ENCODE measurements at regions not wholly inside any gene's neighbourhood (a gene's known extent, or its start where the extent isn't known, plus 50 kb on each side); places are given as distances from the start of the nearest gene placed in this dataset.

- no peak for DNase-seq
Measured at GRCh38 chr7:12785473-12785872, 98.0 kb downstream of the ARL4A start.

DNA sequence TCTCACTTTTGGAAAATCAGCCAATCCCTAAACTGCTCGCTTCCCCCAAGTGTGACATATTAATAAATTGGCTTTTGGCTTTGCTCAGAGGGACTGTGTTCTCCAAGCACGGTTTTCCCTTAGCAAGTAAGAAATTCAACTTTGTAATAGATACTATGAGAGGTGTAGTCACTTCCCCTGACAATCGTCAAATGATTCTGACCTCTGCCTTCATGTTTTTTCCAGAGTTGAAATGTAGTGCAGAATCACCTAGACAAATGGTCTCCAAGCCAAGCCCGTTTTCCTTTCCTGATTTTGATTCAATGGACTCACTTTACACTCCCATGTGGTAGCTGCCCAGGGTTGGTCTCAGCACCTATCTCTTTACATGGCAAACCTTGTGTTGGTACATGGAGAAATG lies 99.1 kb downstream of the ARL4A start:
- no peak for DNase-seq

DNA sequence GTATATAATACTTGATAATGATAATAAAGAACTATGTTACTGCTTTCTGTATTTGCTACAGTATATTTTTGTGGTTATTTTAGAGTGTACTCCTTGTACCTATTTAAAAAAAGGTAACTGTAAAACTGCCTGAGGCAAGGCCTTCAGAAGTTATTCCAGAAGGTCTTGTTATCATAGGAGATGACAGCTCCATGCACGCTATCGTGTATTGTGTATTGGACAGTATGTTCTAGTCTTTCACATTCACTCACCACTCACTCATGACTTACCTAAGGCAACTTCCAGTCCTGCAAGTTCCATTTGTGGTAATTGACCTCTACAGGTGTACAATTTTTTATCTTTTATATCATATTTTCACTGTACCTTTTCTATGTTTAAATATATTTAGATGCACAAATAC lies 100.7 kb downstream of the ARL4A start:
- no peak for DNase-seq

DNA sequence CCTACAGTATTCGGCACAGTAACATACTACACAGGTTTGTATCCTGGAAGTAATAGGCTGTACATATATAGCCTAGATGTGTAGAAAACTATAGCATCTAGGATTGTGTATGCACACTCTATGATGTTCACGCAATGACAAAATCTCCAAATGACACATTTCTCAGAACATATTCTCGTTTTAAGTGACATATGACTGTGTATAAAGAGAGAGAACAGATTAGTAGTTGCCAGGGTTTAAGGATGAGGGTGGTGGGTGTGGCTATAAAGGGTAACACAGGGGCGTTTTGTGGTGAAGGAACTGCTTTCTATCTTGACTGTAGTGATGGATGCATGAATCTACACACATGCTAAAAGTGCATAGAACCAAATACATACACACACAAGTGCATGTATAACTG lies 101.2 kb downstream of the ARL4A start:
- DNase-seq = no peak

- DNase-seq = no peak
Measured at GRCh38 chr7:12794722-12795302, 107.4 kb downstream of the ARL4A start.

GRCh38 chr7:12796397-12797127 lies 109.1 kb downstream of the ARL4A start:
- no peak for DNase-seq

GRCh38 chr7:12800486-12800885 lies 113.1 kb downstream of the ARL4A start:
- DNase-seq = no peak

DNA sequence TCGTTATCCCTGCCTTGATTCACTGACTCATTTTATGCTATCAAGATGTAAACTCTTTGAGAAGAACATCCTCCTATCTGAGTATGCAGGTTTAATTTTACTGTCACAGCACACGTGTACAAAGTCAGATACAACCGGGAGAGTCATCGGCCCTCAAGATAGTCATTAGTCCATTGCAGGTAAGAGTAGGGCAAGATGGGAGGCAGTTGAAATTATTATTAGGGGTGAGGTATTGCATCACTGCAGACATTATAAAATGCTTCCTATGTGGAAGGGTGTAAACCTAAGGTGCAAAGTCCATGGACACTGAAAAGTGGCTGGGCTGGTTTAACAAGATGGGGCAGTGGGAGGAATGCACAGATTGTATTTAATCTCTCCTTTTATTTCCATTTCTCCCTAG lies 113.7 kb downstream of the ARL4A start:
- no peak for DNase-seq

DNA sequence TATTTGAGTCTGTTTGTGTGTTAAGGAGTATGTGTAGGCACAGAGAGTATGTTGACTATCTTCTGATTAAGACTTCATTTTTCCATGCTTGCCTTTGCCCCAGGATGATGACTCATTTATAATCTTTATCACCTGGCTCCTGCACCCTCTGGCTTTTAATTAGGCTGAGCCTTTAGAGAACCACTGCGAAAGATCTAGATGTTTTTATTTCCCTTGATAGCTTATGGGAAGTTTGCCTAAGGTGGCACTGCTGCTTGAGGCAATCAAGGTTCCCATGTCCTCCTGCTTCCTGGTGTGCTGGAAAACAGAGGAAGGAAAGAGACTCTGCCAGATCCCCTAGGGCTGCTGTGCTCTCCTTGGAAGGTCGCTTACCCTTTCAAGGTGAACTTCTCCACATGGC lies 114.6 kb downstream of the ARL4A start:
- no peak for DNase-seq

GRCh38 chr7:12803542-12803941 lies 116.1 kb downstream of the ARL4A start:
- DNase-seq = no peak

DNA sequence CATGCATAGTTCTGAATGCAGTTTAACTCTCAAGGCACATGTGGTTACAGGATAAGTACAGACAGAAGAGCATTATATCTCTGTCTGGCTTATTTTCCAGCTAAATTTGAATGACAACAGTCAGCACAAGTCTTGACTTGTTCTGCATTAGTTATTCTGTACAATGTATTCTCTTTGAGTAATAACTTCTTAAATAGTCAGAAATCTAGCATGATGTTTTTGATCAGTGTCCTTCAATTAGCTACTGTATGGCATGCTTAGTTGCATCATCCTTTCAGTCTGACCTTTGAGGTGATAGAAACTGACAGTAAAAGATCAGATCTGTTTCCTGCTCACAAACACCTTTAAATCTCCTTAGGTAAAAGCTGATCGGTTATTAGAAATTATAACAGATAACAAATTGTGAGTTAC lies 118.1 kb downstream of the ARL4A start:
- no peak for DNase-seq

DNA sequence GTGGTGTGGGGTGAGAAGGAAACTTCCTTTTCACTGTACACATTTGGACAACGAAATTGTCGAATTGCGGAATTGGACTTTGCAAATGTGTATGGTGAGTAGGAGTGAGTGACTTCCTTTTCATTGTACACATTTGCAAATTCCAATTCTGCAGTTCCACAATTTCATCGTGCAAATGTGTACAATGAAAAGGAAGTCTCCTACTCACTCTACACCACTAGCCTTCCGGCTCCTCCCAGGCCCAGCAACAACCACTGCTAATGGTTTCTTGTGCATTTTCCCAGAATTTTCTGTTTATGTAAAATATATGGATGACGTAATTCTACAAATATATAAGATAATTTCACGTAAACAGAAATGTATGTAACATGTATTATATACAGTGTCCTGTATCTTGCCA lies 118.5 kb downstream of the ARL4A start:
- DNase-seq = no peak

DNA sequence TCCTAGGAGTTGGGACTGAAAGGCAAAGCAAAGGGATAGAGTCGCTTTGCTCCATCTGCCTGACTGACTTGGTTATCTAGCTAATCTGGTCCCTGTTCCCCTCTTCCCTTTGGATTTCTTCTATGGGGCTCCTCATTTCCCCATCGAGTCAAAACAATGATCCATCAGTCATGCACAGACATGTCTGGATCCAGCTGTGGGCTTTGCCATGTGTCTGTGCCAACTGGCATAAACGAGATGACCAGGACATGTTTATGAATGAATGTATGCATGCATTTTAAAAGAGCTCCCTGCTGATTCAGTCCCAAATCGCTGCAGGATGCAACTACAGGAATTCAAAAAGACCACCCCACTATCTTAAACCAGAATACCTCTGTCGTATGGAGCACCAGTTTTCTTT lies 122.0 kb downstream of the ARL4A start:
- no peak for DNase-seq

DNA sequence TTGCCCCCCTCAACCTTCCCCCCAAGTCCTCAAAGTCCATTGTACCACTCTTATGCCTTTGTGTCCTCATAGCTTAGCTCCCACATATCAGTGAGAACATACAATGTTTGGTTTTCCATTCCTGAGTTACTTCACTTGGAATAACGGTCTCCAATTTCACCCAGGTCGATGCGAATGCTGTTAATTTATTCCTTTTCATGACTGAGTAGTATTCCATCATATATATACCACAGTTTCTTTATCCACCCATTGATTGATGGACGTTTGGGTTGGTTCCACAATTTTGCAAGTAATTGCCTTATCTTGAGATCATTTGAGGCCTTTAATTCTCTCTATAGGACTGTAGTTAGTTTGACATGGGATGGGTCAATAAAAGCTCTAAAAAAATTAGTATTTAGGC lies 124.7 kb downstream of the ARL4A start:
- no peak for DNase-seq

- DNase-seq = no peak
Measured at GRCh38 chr7:12814107-12814506, 126.7 kb downstream of the ARL4A start.

DNA sequence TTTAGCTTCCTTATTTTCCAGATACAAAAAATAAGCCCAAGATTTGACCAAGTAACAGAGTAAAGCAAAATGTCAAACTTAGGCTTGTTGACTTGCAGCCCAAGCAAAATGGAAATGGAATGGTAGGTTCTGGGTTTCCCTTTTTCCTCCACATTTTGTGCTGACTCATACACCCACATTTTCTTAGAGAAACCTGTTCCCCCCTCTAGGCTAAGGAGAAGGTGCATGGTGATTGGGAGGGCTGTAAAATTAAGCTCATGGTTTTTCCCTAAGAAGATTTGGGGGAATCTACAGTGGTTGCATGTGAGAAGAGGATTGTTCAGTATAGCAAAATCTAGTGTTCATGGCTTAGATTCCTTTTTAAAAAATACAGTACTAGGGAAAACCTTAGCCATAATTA lies 127.4 kb downstream of the ARL4A start:
- no peak for DNase-seq

DNA sequence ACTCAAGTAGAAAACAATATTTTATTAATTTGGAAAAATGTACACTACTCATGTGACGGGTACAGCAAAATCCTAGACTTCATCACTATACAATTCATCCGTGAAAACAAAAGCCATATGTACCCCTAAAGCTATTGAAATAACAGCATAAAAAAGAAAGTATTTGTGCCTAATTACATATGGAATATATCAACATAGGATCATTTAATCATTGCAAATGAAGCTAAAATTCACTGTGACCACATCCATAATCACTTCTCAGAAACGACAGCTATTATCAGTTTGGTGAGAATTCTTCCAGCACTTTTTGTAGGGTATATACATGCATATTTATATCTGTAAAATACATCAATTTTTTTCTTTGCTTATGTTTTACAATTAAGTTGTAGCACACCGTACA lies 128.0 kb downstream of the ARL4A start:
- no peak for DNase-seq

DNA sequence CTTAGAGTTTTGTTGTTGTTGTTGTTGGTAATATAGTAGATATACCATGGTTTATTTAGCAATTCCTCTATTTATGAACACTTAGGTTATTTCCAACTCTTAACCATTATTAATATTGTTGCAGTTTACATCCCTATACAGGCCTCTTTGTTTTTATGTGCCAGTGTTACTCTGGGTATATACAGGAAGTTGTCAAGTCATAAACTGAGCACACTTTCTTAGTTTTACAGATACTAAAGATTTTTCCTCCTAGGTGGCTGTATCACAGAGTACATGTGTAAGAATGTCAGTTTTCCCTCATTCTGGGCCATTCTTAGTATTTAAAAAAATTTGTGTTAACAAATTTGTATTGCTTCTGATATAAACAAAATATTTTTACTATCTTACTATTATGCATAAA lies 128.4 kb downstream of the ARL4A start:
- DNase-seq = no peak

DNA sequence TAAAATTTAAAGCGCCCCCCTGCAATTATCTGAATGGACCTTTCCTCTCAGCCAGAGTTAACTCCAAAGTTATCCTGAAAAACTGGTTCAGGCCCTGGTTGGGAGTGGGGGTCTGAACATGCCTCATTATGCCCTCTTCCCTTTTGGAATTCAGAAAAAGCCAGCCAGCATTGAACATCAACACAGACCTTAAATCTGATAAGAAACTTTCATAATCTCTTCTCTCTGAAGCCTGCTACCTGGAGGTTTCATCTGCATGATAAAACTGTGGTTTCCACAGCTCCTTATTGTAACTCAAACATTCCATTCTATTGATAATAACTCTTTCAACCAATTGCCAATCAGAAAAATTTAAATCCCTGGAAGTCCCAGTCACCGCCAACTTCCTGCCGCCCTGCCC lies 133.3 kb downstream of the ARL4A start:
- DNase-seq = no peak

DNA sequence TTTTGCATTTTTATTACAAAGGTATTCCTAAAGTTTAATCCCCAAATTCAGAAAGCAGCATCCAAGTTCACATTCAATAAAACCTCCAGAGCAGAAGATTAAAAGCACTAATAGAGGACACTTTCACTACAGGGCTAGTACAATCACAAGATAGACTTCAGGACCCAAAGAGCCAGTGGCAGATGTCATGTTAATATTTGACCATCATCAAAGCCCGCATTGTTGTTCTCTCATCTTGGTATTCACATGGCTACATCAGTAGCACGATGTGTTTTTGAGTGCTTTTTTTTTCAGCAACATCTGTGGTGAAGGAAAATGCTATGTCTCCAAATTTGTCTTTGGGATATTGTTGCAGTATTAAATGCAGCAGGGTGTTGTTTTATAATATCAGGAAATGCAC lies 134.3 kb downstream of the ARL4A start:
- DNase-seq = no peak

DNA sequence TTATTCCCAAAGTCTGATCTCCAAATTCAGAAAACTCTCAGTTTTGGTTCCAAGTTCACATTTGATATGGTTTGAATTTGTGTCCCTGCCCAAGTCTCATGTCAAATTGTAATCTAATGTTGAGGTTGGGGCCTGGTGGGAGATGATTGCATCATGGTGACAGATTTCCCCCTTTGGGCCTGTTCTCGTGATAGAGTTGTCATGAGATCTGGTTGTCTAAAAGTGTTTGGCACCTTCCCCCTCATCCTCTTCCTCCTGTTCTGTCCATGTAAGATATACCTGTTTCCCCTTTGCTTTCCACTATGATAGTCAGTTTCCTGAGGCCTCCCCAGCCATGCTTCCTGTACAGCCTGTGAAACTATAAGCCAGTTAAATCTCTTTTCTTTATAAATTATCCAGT lies 138.6 kb downstream of the ARL4A start:
- DNase-seq = no peak

DNA sequence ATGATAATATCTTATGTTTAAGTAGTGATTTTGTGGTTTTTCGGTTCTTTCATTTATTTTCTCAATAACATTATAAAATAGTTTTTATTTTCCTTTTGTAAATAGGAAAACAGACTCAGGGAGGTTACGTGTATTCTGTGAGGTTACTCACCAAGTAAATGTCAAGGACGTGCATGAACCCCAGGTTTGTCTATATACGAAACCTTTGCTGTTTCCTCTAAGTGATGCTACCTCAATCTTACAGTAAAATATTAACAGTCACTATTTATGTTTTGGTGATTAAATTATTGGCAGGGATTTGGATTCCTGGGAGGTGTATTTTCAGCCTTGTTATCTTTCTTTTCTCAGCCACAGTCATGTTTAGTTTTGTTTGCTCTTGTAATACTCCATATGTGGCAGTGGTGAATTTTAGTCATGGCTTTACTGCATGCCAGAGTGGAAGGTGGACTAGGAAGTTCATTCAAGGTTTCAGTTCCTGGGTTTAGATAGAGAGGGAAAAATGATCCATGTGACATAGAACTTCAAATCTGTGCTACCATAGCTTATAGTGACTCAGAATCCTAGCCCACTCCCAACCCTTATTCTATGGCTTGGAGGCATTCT lies 139.9 kb downstream of the ARL4A start:
- no peak for DNase-seq

GRCh38 chr7:12827920-12828319 lies 140.5 kb downstream of the ARL4A start:
- no peak for DNase-seq

DNA sequence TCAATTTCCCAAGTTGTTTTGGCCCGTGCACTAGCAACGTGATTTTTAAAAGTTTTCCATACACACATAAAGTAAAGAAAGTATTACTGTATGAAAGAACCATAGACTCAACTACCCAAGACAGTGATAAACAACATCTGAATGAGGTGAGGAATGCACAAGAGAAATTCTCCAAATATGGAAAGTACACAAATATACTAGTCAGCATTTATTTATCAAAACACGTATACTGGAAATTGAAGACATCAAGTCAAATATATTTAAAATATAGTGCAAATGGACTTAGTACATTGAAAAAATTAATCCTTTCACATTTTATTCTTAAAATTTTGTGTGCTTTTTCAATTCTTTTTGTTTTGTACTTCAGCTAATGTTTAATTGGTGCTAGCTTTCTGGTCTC lies 143.6 kb downstream of the ARL4A start:
- no peak for DNase-seq

GRCh38 chr7:12833829-12834228 lies 146.4 kb downstream of the ARL4A start:
- DNase-seq = no peak

All from NCI-H1694 (cell line).